Esophagus squamous epithelium (tissue), 4 donors: ENCODE measurements at regions not wholly inside any gene's neighbourhood (a gene's known extent, or its start where the extent isn't known, plus 50 kb on each side); places are given as distances from the start of the nearest gene placed in this dataset.

Experiments
- CTCF ChIP-seq, 6 experiments: fragments of 450-650 bp in 4 of 6; fragments of 200-600 bp in 2 of 6; sonication (generic) in 2 of 6; IDR thresholded peaks; one replicate each; pipeline ENCODE4 v1.5.1; 2016 to 2019; ENCODE audit warnings: antibody characterized with exemption in 6 of 6, mild to moderate bottlenecking in 4 of 6, moderate library complexity in 4 of 6
- POLR2A ChIP-seq, 4 donors: fragments of 450-650 bp; IDR thresholded peaks; one replicate each; pipeline ENCODE4 v1.6.1; 2017; ENCODE audit warnings: antibody characterized with exemption in 4 of 4, mild to moderate bottlenecking in 4 of 4, moderate library complexity in 3 of 4

GRCh38 chr6:164087211-164087610 is 672.7 kb downstream of the QKI start:
- TF ChIP-seq CTCF (IDR thresholded peaks at IDR 0.05) (no peak), POLR2A (IDR thresholded peaks at IDR 0.05) (no peak)
